HFFc6 (cell line): ENCODE measurements at regions not wholly inside any gene's neighbourhood (a gene's known extent, or its start where the extent isn't known, plus 50 kb on each side); places are given as distances from the start of the nearest gene placed in this dataset.

Experiments
- DNase-seq: peaks from one replicate; pipeline ENCODE4 v3.0.0-alpha.2; 2018
- H3K27ac Mint-ChIP-seq: 2 replicates; pipeline ENCODE4 v1.8.0; 2020; ENCODE audit warnings: mild to moderate bottlenecking, mixed read lengths
- H3K27me3 Mint-ChIP-seq: 2 replicates; pipeline ENCODE4 v1.8.0; 2021; ENCODE audit warnings: mild to moderate bottlenecking, moderate library complexity, mixed read lengths; ENCODE audit not compliant: insufficient read depth
- H3K36me3 Mint-ChIP-seq: 2 replicates; pipeline ENCODE4 v1.8.0; 2021; ENCODE audit warnings: low read depth, mixed read lengths
- H3K4me1 Mint-ChIP-seq: 2 replicates; pipeline ENCODE4 v1.8.0; 2020; ENCODE audit warnings: low read depth, mixed read lengths
- H3K4me3 Mint-ChIP-seq: 2 replicates; pipeline ENCODE4 v1.8.0; 2020; ENCODE audit warnings: mild to moderate bottlenecking, moderate library complexity, mixed read lengths
- H3K9me3 Mint-ChIP-seq: 2 replicates; pipeline ENCODE4 v1.8.0; 2020; ENCODE audit warnings: mild to moderate bottlenecking, mixed read lengths
- CTCF ChIP-seq: fragments of 200-600 bp; sonication (generic); IDR thresholded peaks from 2 replicates; pipeline ENCODE4 v1.5.0; 2021; ENCODE audit warnings: antibody characterized with exemption, mild to moderate bottlenecking

GRCh38 chr4:173835903-173836302 is 305.9 kb upstream of the HAND2 start:
- no peaks in the 10 kb centered on the region for H3K36me3 Mint-ChIP-seq
- no peak overlapping the region for H3K27ac Mint-ChIP-seq
- no peak for DNase-seq
- no peak overlapping the region for H3K4me3 Mint-ChIP-seq
- no peaks in the 10 kb centered on the region for H3K27me3 Mint-ChIP-seq
- no peak for TF ChIP-seq CTCF
- no peaks in the 10 kb centered on the region for H3K4me1 Mint-ChIP-seq
- peaks cover 2% of the 10 kb centered on the region; the same call in 1 of the 2 replicates for H3K9me3 Mint-ChIP-seq

GRCh38 chr4:173834151-173834550 is 304.1 kb upstream of the HAND2 start:
- Mint-ChIP-seq H3K27me3 (no peaks in the 10 kb centered on the region), H3K27ac (no peak overlapping the region), H3K4me1 (no peaks in the 10 kb centered on the region), H3K4me3 (no peak overlapping the region), H3K36me3 (no peaks in the 10 kb centered on the region), H3K9me3 (peaks cover 8% of the 10 kb centered on the region; the same call in 1 of the 2 replicates)
- no peak for DNase-seq
- peak; percentile 30 for TF ChIP-seq CTCF

GRCh38 chr4:173829565-173829964 is 299.5 kb upstream of the HAND2 start:
- Mint-ChIP-seq H3K4me3 (no peak overlapping the region), H3K4me1 (no peaks in the 10 kb centered on the region), H3K36me3 (no peaks in the 10 kb centered on the region), H3K27me3 (0 out of 2 replicates have a peak, but pooled peaks cover 2% of the 10 kb centered on the region), H3K9me3 (peaks cover 8% of the 10 kb centered on the region; the same call in 1 of the 2 replicates), H3K27ac (no peak overlapping the region)
- TF ChIP-seq CTCF, result no peak
- DNase-seq, result no peak

GRCh38 chr4:173827707-173828106 is 297.7 kb upstream of the HAND2 start:
- no peak overlapping the region for H3K27ac Mint-ChIP-seq
- peaks cover 2% of the 10 kb centered on the region; the same call in 1 of the 2 replicates for H3K27me3 Mint-ChIP-seq
- H3K4me3 Mint-ChIP-seq, result no peak overlapping the region
- no peak for DNase-seq
- H3K9me3 Mint-ChIP-seq, result peaks cover 14% of the 10 kb centered on the region; the same call in 1 of the 2 replicates
- no peak for TF ChIP-seq CTCF
- H3K4me1 Mint-ChIP-seq, result no peaks in the 10 kb centered on the region
- H3K36me3 Mint-ChIP-seq, result no peaks in the 10 kb centered on the region

GRCh38 chr4:173821876-173822275 is 291.8 kb upstream of the HAND2 start:
- Mint-ChIP-seq H3K4me1 (no peaks in the 10 kb centered on the region), H3K9me3 (peaks cover 5% of the 10 kb centered on the region; the same call in 1 of the 2 replicates), H3K27ac (no peak overlapping the region), H3K36me3 (no peaks in the 10 kb centered on the region), H3K4me3 (no peak overlapping the region), H3K27me3 (peaks cover 2% of the 10 kb centered on the region; the same call in 1 of the 2 replicates)
- DNase-seq, result no peak
- no peak for TF ChIP-seq CTCF

DNA sequence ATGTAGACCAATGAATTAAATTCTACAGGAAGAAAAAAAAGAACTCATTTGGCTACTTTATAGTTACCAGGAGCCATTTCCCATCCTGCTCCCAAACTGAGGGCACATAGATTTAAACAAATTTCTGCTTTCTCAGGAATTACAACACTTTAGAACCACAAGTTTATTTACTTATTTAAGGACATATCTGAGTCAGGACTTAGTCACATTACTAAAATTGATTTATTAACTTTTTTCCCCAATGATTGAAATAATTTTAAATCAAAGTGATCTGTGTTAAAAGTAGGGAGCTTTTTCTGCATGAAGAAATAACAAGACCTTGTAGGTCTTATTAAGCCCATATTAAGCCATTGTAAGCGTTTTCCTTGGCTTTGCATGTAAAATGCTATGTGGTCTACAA is 291.0 kb upstream of the HAND2 start:
- Mint-ChIP-seq H3K4me1 (no peaks in the 10 kb centered on the region), H3K27me3 (peaks cover 2% of the 10 kb centered on the region; the same call in 1 of the 2 replicates), H3K9me3 (peaks cover 5% of the 10 kb centered on the region; the same call in 1 of the 2 replicates), H3K27ac (no peak overlapping the region), H3K36me3 (no peaks in the 10 kb centered on the region), H3K4me3 (no peak overlapping the region)
- no peak for TF ChIP-seq CTCF
- DNase-seq, result no peak
